Activated T-helper 1 cell treated with anti-CD3 and anti-CD28 coated beads, Interleukin-12 subunit alpha, Interleukin-12 subunit beta, Interleukin-2, Interleukin-4 antibody, amounts not matched to agents 30 ng/mL and 10 ng/mL and 1 ng/mL, durations not matched to agents 14 hours and 24 hours and 36 hours (primary cell): ENCODE measurements at regions not wholly inside any gene's neighbourhood (a gene's known extent, or its start where the extent isn't known, plus 50 kb on each side); places are given as distances from the start of the nearest gene placed in this dataset.

Experiments
- DNase-seq: peaks from one replicate; pipeline ENCODE4 v3.0.0; 2021; ENCODE audit warnings: low spot score
- H3K27ac Mint-ChIP-seq: one replicate; pipeline ENCODE4 v1.8.0; 2021; ENCODE audit warnings: mild to moderate bottlenecking, mixed read lengths
- H3K27me3 Mint-ChIP-seq: one replicate; pipeline ENCODE4 v1.8.0; 2022; ENCODE audit warnings: mild to moderate bottlenecking, moderate library complexity, mixed read lengths; ENCODE audit not compliant: insufficient read depth
- H3K36me3 Mint-ChIP-seq: one replicate; pipeline ENCODE4 v1.8.0; 2021; ENCODE audit warnings: low read depth, mixed read lengths
- H3K4me1 Mint-ChIP-seq: one replicate; pipeline ENCODE4 v1.8.0; 2021; ENCODE audit warnings: low read depth, mixed read lengths
- H3K4me3 Mint-ChIP-seq: one replicate; pipeline ENCODE4 v1.8.0; 2021; ENCODE audit warnings: mild to moderate bottlenecking, moderate library complexity, mixed read lengths
- H3K9me3 Mint-ChIP-seq: one replicate; pipeline ENCODE4 v1.8.0; 2021; ENCODE audit warnings: mixed read lengths
- intact Hi-C: fragments of 100-400 bp; cut with micrococcal nuclease; formaldehyde crosslinking; loops from one replicate; pipeline ENCODE4 v1.15.1; 2024

DNA sequence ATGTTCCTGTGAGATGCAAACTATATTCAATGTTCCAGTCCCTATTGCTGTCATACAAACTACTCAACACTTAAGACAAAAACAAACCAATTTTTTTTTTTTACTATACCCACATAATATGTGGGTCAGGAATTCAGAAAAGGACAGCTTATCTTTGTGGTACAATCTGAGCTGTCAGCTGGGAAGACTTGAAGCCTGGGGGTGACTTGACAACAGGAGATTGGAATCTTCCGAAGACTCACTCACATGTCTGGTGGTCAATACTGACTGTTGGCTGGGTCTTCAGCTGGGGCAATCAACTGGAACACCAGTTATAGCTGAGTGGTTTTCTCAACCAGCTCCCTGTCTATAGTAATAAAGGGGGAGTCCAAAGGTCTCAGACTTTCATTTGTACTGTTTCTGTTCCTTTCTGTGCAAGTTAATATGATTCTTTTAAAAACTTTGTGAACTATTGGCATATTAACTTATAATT, 81.7 kb upstream of the ATP1B1 start:
- H3K36me3 Mint-ChIP-seq, result peaks cover 3% of the 10 kb centered on the region
- intact Hi-C loops, result no loop called here
- no peaks in the 10 kb centered on the region for H3K4me1 Mint-ChIP-seq
- H3K4me3 Mint-ChIP-seq, result no peak overlapping the region
- peaks cover 4% of the 10 kb centered on the region for H3K9me3 Mint-ChIP-seq
- peaks cover 7% of the 10 kb centered on the region for H3K27me3 Mint-ChIP-seq
- no peak for DNase-seq
- no peak overlapping the region for H3K27ac Mint-ChIP-seq

DNA sequence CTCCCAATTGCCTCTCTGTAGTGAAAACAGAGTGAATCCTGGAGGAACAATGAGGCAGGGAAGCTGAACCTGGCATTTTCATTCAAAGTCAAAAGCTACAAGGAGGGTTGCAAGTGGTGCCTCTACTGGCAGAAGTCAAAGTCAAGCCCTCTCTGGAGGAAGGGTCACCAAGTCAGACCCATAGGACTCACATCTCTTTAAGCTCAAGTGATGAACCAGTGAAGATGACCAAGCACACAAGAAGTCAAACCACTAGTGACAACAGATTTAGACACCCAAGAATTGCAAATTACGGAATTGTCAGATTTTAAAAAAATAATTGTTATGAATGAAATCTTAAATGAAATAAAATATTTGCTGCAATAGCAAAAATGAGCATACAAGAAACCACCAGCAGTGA, 81.1 kb upstream of the ATP1B1 start:
- Mint-ChIP-seq H3K4me1 (no peaks in the 10 kb centered on the region), H3K4me3 (no peak overlapping the region), H3K9me3 (peaks cover 4% of the 10 kb centered on the region), H3K36me3 (peaks cover 3% of the 10 kb centered on the region), H3K27me3 (peaks cover 7% of the 10 kb centered on the region), H3K27ac (no peak overlapping the region)
- intact Hi-C loops, result no loop called here
- DNase-seq, result no peak

DNA sequence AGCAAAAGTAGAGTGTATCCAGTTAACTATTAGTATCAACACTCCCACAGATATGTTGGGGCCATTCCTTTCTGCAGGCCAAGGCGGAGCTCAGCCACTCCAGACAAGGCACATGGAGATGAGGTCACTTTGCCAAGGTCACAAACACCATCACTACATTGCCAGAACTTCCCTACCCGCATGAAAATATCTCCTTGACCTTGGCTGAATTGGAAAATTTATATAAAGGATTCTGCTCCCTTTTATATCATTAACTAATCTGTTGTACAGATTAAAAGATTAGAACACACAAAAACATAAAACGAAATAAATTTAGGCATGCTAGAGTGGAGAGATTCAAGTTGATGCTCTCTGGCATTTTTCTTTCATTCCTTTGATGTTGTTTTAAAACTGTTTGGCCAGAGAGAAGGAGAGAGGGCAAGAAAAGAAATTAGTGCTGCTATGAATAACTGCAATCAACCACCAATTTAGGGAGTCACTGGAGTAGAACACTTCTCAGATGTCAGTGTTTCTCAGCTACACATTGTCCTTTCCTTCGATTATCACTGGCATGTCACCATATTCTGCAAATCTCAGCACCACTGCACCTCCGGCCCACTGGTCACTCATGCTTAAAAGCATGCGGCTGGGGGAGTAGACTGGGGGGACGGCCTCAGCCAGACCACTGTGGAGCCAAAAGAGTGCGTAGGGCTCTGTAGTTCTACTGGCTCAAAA, 78.7 kb upstream of the ATP1B1 start:
- peaks cover 7% of the 10 kb centered on the region for H3K27me3 Mint-ChIP-seq
- H3K4me1 Mint-ChIP-seq, result no peaks in the 10 kb centered on the region
- intact Hi-C loops, result no loop called here
- H3K36me3 Mint-ChIP-seq, result no peaks in the 10 kb centered on the region
- H3K9me3 Mint-ChIP-seq, result peaks cover 1% of the 10 kb centered on the region
- no peak overlapping the region for H3K4me3 Mint-ChIP-seq
- no peak for DNase-seq
- no peak overlapping the region for H3K27ac Mint-ChIP-seq

DNA sequence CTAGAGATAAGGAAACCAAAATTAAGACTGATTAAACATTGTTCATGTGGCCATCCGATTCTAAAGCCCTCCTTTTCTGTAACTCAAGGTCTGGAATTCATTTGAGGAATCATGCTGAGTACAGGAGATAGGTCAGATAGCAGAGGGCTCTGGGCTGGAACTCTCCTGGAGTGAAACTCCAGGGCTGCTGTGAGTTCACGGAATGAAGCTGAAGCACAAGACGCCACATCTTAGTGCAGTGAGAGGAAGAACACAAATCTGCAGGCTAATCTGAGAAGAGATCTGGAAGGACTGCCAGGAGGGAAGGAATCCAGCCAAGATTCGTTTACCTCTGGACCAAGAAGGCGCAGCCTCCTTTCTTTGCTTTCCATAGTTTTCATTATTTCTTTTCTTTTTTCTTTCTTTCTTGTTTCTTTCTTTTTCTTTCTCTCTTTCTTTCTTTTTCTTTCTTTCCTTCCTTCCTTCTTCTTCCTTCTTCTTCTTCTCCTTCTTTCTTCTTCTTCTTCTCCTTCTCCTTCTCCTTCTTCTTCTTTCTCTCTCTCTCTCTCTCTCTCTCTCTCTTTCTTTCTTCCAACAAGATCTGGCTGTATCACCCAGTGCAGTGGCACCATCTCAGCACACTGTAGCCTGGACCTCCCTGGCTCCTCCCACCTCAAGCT, 74.8 kb upstream of the ATP1B1 start:
- Mint-ChIP-seq H3K4me3 (no peak overlapping the region), H3K4me1 (no peaks in the 10 kb centered on the region)
- intact Hi-C loops, result no loop called here

DNA sequence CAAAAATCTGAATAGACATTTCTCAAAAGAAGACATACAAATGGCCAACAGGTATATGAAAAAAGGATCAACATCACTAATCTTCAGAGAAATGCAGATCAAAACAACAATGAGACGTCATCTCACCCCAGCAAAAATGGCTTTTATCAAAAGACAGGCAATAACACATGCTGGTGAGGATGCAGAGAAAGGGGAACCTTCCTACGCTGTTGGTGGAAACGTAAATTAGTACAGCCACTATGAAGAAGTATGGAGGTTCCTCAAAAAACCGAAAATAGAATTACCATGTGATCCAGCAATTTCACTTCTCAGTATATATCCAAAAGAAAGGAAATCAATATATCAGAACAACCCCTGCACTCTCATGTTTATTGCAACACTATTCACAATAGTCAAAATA, 65.1 kb upstream of the ATP1B1 start:
- Mint-ChIP-seq H3K27me3 (peaks cover 2% of the 10 kb centered on the region), H3K36me3 (peaks cover 8% of the 10 kb centered on the region), H3K4me3 (no peak overlapping the region), H3K9me3 (peaks cover 49% of the 10 kb centered on the region), H3K27ac (no peak overlapping the region), H3K4me1 (peaks cover 37% of the 10 kb centered on the region)
- no peak for DNase-seq
- intact Hi-C loops, result no loop called here

More for the DNA sequence above, 74.8 kb upstream of the ATP1B1 start:
- no peak for DNase-seq
- H3K9me3 Mint-ChIP-seq, result peaks cover 18% of the 10 kb centered on the region
- no peak overlapping the region for H3K27ac Mint-ChIP-seq
- no peaks in the 10 kb centered on the region for H3K36me3 Mint-ChIP-seq
- H3K27me3 Mint-ChIP-seq, result peaks cover 1% of the 10 kb centered on the region

DNA sequence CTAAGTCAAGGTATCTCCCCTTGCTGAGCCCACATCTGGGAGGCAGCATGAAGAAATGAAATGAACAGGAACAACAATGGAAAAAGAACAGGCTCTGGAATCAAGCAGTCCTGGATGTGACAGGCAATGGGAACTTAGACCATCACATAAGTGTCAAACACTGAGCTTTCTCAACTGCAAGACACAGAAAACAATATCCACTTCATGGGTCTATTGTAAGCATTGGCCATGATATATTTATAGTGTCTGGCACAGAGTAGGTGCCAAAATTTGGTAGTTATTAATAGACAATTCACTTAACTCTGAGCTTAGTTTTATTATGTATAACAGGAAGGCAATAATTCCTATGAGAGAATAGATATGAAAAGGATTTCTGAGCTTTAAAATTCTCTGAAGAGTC, 64.1 kb upstream of the ATP1B1 start:
- H3K27me3 Mint-ChIP-seq, result peaks cover 2% of the 10 kb centered on the region
- H3K4me1 Mint-ChIP-seq, result peaks cover 47% of the 10 kb centered on the region
- intact Hi-C loops, result no loop called here
- peaks cover 40% of the 10 kb centered on the region for H3K9me3 Mint-ChIP-seq
- H3K36me3 Mint-ChIP-seq, result peaks cover 7% of the 10 kb centered on the region
- no peak overlapping the region for H3K4me3 Mint-ChIP-seq
- DNase-seq, result no peak
- H3K27ac Mint-ChIP-seq, result no peak overlapping the region

DNA sequence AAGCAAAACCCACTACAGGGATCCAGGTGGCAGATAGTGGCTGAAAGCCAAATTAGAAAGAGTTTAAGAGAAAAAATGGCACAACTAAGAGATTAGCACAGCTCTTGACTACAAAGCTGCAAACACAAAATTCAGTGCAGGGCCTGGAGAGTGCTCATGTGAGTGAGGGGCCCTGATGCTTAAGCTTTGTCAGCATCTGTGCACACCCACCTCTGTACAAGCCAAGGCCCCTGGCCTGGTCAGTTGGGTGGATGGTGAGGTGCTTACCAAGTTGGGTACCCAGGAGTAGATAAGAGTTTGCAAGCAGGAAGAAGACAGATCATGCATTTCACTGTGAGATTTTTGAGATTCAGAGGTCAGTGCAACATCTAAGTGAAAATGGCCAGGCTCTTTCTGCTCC, 62.7 kb upstream of the ATP1B1 start:
- no peak for DNase-seq
- Mint-ChIP-seq H3K36me3 (peaks cover 4% of the 10 kb centered on the region), H3K9me3 (peaks cover 28% of the 10 kb centered on the region), H3K4me1 (peaks cover 62% of the 10 kb centered on the region), H3K27me3 (no peaks in the 10 kb centered on the region), H3K27ac (peak overlapping the region; percentile 91), H3K4me3 (peak overlapping the region; percentile 51)
- intact Hi-C loops, result no loop called here

DNA sequence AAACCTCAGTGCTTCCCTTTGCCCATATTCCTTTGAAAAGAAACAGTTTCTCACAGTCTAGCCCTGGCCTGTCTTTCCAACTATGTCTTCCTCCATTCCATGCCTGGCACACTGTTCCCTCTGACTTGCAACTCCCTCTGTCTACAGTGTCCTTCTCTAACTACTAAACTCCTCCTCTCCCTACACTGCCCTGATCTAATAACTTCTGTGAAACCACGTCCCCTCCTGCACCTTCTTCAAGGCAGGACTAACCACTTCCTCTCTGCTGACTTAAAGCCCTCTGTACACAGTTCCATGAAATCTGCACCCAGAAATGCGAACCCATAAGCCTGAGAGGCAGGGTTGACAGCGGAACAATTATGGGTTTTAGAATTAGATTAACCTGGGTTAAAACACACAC, 62.2 kb upstream of the ATP1B1 start:
- peak overlapping the region; percentile 51 for H3K4me3 Mint-ChIP-seq
- peak overlapping the region; percentile 91 for H3K27ac Mint-ChIP-seq
- intact Hi-C loops, result no loop called here

DNA sequence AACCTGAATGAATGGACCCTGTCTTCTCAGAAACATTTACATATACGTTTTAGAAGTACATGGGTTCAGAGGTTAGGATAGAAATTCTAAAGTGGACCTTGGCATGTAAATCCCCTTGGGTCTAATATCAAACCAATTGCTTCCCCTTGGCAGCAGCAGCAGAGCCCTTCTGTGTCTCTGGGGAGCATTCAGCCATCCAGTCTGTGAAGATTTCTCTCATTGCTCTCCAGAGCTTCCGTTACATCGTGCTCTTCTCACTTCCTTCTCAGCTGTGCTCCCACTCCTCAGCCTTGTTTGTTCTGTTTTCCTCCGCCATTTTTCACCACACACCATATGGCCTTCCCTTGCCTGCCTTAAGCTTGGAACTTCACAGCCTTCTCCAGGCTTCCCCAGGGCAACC, 61.5 kb upstream of the ATP1B1 start:
- Mint-ChIP-seq H3K4me3 (peak overlapping the region; percentile 23), H3K36me3 (peaks cover 4% of the 10 kb centered on the region), H3K4me1 (peaks cover 73% of the 10 kb centered on the region), H3K9me3 (peaks cover 17% of the 10 kb centered on the region), H3K27ac (peak overlapping the region; percentile 86), H3K27me3 (no peaks in the 10 kb centered on the region)
- intact Hi-C loops, result no loop called here
- DNase-seq, result no peak

More for the DNA sequence above, 62.2 kb upstream of the ATP1B1 start:
- DNase-seq, result peak; percentile 46
- H3K4me1 Mint-ChIP-seq, result peaks cover 67% of the 10 kb centered on the region
- peaks cover 23% of the 10 kb centered on the region for H3K9me3 Mint-ChIP-seq
- H3K36me3 Mint-ChIP-seq, result peaks cover 2% of the 10 kb centered on the region
- no peaks in the 10 kb centered on the region for H3K27me3 Mint-ChIP-seq

DNA sequence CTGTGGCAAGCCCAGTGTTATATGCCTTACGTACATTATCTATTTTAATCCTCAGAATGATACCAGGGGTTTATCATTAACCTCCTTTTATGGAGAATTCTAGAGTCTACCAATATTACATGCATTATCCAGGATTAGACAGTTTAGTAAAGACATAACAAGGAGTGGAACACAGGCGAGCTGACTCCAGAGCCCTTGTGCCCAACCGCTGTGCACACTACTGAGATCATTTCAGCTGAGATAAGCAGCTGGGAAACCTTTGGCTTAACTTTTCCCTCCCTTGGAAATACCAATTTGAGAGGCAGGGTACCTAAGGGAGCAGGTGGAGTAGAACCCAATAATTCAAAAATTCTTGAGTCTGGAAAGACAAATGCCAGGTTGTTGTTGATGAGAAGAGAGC, 59.8 kb upstream of the ATP1B1 start:
- intact Hi-C loops, result no loop called here
- Mint-ChIP-seq H3K27me3 (no peaks in the 10 kb centered on the region), H3K27ac (no peak overlapping the region), H3K9me3 (peaks cover 26% of the 10 kb centered on the region), H3K4me1 (peaks cover 80% of the 10 kb centered on the region), H3K4me3 (peak overlapping the region; percentile 4), H3K36me3 (peaks cover 4% of the 10 kb centered on the region)
- DNase-seq, result no peak

DNA sequence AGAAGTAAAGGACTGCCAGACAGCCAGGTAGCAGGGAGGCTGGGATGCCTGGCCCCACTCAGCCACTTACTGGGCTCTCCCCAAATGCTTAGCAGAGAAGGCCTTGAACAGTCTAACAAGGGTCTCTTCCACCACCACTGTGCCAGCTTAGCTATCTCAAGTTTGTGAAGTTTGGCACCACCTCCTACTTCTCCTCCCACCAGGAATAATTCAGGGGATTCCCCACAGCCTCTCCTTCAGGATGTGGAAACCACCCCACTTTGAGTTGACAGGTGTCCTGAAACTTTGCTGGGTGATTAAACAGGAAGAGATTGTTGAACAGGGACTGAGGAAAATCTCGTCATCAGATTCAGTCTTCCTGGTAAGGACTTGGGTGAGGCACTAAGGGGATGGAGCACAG, 59.4 kb upstream of the ATP1B1 start:
- no peak for DNase-seq
- Mint-ChIP-seq H3K9me3 (peaks cover 24% of the 10 kb centered on the region), H3K4me1 (peaks cover 80% of the 10 kb centered on the region), H3K36me3 (peaks cover 4% of the 10 kb centered on the region), H3K27me3 (no peaks in the 10 kb centered on the region), H3K4me3 (peak overlapping the region; percentile 4), H3K27ac (no peak overlapping the region)
- intact Hi-C loops, result no loop called here

DNA sequence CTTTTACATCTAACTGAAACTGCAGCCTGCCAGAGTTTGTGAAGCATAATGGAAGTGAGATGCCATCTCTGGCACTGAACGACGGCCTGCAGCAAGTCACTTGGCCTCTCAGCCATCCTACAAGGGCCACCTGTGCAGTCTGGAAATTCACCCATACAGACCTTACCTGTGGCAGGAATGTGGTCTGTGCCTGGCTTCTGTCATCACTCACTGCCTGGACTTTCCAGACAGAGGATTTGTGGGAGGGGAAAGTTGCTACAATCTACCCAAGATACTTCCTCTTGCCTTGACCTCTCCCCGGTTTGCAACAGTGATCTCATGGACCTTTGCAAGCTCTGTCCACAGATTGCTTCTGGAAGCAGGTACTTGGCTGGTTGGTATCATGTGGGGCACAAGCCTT, 58.4 kb upstream of the ATP1B1 start:
- peak overlapping the region; percentile 23 for H3K4me3 Mint-ChIP-seq
- DNase-seq, result no peak
- H3K4me1 Mint-ChIP-seq, result peaks cover 73% of the 10 kb centered on the region
- peaks cover 4% of the 10 kb centered on the region for H3K36me3 Mint-ChIP-seq
- intact Hi-C loops, result loop anchor here (2.0 kb wide), 3 partner anchors 35 to 91 kb away; partner anchors contain the start of gene ATP1B1
- H3K9me3 Mint-ChIP-seq, result peaks cover 17% of the 10 kb centered on the region
- no peaks in the 10 kb centered on the region for H3K27me3 Mint-ChIP-seq
- peak overlapping the region; percentile 69 for H3K27ac Mint-ChIP-seq

DNA sequence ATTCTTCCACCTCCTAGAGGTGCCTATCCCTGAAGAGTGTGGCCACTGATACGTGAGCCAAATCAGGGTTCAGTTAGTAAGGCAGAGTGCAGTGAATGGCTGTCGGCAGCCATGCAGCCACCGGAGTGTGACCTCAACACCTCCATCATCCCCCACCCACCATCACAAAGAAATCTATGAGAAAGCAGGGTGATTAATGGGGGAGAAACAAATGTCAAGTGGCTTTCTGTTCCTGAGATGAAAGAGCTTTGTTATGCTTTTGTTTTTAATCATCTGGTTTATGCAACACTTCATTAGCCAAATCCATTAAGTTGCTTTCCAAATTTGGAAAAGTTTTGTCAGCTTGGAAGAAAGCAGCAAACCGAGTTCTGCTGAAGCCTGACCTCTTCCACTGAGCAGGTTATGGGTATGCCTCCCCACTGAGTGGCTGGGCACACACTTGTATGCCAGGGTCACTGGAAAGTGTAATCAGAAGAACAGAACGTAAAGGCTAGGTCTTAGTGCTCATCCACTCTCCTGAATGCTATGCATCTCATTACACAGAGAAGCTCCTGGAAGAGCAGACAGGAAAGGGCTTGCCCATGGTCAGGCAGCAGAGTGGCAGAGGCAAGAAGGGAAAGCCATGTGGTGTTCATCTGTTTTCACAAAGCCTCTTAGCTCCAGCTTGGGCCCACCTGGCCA, 57.1 kb upstream of the ATP1B1 start:
- Mint-ChIP-seq H3K27me3 (peaks cover 2% of the 10 kb centered on the region), H3K9me3 (peaks cover 17% of the 10 kb centered on the region), H3K36me3 (peaks cover 7% of the 10 kb centered on the region), H3K27ac (peak overlapping the region; percentile 81), H3K4me1 (peaks cover 59% of the 10 kb centered on the region), H3K4me3 (peak overlapping the region; percentile 58)
- intact Hi-C loops, result loop anchor here (1.0 to 2.0 kb wide), 4 partner anchors 37 to 89 kb away; partner anchors contain the start of gene ATP1B1
- DNase-seq, result no peak
